Neural progenitor cell (in vitro differentiated cells): ENCODE measurements at regions not wholly inside any gene's neighbourhood (a gene's known extent, or its start where the extent isn't known, plus 50 kb on each side); places are given as distances from the start of the nearest gene placed in this dataset.

Source experiments
- EZH2 ChIP-seq: fragments of 200-600 bp; sonication (generic); IDR thresholded peaks from 2 replicates; pipeline ENCODE4 v1.6.1; 2017; ENCODE audit warnings: antibody characterized with exemption, mild to moderate bottlenecking, moderate library complexity
- TF ChIP-seq, protein P1 (sequence below): fragments of 200-600 bp; sonication (generic); IDR thresholded peaks from 2 replicates; pipeline ENCODE4 v1.5.1; 2017; ENCODE audit warnings: antibody characterized with exemption, mild to moderate bottlenecking

- TF ChIP-seq, protein P1, sequence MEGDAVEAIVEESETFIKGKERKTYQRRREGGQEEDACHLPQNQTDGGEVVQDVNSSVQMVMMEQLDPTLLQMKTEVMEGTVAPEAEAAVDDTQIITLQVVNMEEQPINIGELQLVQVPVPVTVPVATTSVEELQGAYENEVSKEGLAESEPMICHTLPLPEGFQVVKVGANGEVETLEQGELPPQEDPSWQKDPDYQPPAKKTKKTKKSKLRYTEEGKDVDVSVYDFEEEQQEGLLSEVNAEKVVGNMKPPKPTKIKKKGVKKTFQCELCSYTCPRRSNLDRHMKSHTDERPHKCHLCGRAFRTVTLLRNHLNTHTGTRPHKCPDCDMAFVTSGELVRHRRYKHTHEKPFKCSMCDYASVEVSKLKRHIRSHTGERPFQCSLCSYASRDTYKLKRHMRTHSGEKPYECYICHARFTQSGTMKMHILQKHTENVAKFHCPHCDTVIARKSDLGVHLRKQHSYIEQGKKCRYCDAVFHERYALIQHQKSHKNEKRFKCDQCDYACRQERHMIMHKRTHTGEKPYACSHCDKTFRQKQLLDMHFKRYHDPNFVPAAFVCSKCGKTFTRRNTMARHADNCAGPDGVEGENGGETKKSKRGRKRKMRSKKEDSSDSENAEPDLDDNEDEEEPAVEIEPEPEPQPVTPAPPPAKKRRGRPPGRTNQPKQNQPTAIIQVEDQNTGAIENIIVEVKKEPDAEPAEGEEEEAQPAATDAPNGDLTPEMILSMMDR, result no peak
- TF ChIP-seq EZH2, result no peak
These were observed 64.0 kb upstream of the HAND1 start for GRCh38 chr5:154542000-154542399.
